GM19043 (cell line): ENCODE measurements at regions not wholly inside any gene's neighbourhood (a gene's known extent, or its start where the extent isn't known, plus 50 kb on each side); places are given as distances from the start of the nearest gene placed in this dataset.
"Not testable (repeated sequence)": the region's sequence is repeated elsewhere in the genome, so short reads cannot be mapped to it uniquely, and the experiment has no call there.

Source experiments
- ATAC-seq: cut with Tn5 transposase; IDR thresholded peaks from one replicate; pipeline ENCODE4 v1.9.1; 2021; ENCODE audit warnings: low read depth; ENCODE audit not compliant: unreplicated experiment

GRCh38 chr5:87126869-87127268 lies 140.8 kb upstream of the RASA1 start:
- no peak for ATAC-seq

GRCh38 chr5:87127426-87127825 lies 140.3 kb upstream of the RASA1 start:
- ATAC-seq, result no peak

- ATAC-seq, result no peak
Measured at GRCh38 chr5:87127956-87128687, 139.6 kb upstream of the RASA1 start.

GRCh38 chr5:87129046-87129445 lies 138.6 kb upstream of the RASA1 start:
- ATAC-seq, result no peak

- ATAC-seq, result no peak
Measured at GRCh38 chr5:87132696-87133095, 135.0 kb upstream of the RASA1 start.

- not testable (repeated sequence) for ATAC-seq
Measured at GRCh38 chr5:87134513-87134912, 133.2 kb upstream of the RASA1 start.

- ATAC-seq, result no peak
Measured at GRCh38 chr5:87136096-87136495, 131.6 kb upstream of the RASA1 start.

GRCh38 chr5:87136733-87137132 lies 130.9 kb upstream of the RASA1 start:
- no peak for ATAC-seq

GRCh38 chr5:87137283-87137682 lies 130.4 kb upstream of the RASA1 start:
- no peak for ATAC-seq

GRCh38 chr5:87138091-87138805 lies 129.4 kb upstream of the RASA1 start:
- ATAC-seq, result no peak

GRCh38 chr5:87139795-87140194 lies 127.9 kb upstream of the RASA1 start:
- ATAC-seq, result no peak

GRCh38 chr5:87141544-87141943 lies 126.1 kb upstream of the RASA1 start:
- no peak for ATAC-seq

- not testable (repeated sequence) for ATAC-seq
Measured at GRCh38 chr5:87145853-87146252, 121.8 kb upstream of the RASA1 start.

- no peak for ATAC-seq
Measured at GRCh38 chr5:87147441-87147840, 120.2 kb upstream of the RASA1 start.

- no peak for ATAC-seq
Measured at GRCh38 chr5:87150630-87151029, 117.1 kb upstream of the RASA1 start.

- ATAC-seq, result no peak
Measured at GRCh38 chr5:87151547-87151946, 116.1 kb upstream of the RASA1 start.

GRCh38 chr5:87152886-87153285 lies 114.8 kb upstream of the RASA1 start:
- no peak for ATAC-seq

- ATAC-seq, result no peak
Measured at GRCh38 chr5:87154191-87154590, 113.5 kb upstream of the RASA1 start.

- no peak for ATAC-seq
Measured at GRCh38 chr5:87155106-87155505, 112.6 kb upstream of the RASA1 start.

- no peak for ATAC-seq
Measured at GRCh38 chr5:87156631-87157030, 111.1 kb upstream of the RASA1 start.

- no peak for ATAC-seq
Measured at GRCh38 chr5:87164409-87164808, 103.3 kb upstream of the RASA1 start.

GRCh38 chr5:87169300-87169991 lies 98.2 kb upstream of the RASA1 start:
- ATAC-seq, result no peak
